Activated T-helper 9 cell treated with anti-CD3 and anti-CD28 coated beads, Interleukin-2, amount 50 U/mL, for 16 hours (primary cell): ENCODE measurements at regions not wholly inside any gene's neighbourhood (a gene's known extent, or its start where the extent isn't known, plus 50 kb on each side); places are given as distances from the start of the nearest gene placed in this dataset.

Experiments
- DNase-seq: peaks from one replicate; pipeline ENCODE4 v3.0.0-alpha.2; 2020; ENCODE audit warnings: low read depth

GRCh38 chr6:155523821-155524651 is 68.4 kb upstream of the NOX3 start:
- no peak for DNase-seq

GRCh38 chr6:155521719-155522118 is 66.1 kb upstream of the NOX3 start:
- no peak for DNase-seq

GRCh38 chr6:155520078-155520477 is 64.4 kb upstream of the NOX3 start:
- DNase-seq, result no peak

- no peak for DNase-seq
These were observed 63.6 kb upstream of the NOX3 start for GRCh38 chr6:155519176-155519738.

GRCh38 chr6:155517294-155517693 is 61.7 kb upstream of the NOX3 start:
- DNase-seq, result no peak

- no peak for DNase-seq
These were observed 55.2 kb upstream of the NOX3 start for GRCh38 chr6:155510879-155511278.

- DNase-seq, result no peak
These were observed 54.3 kb upstream of the NOX3 start for GRCh38 chr6:155509743-155510475.

- DNase-seq, result no peak
These were observed 50.0 kb upstream of the NOX3 start for GRCh38 chr6:155505608-155505989.
